ENCODE measurements at regions not wholly inside any gene's neighbourhood (a gene's known extent, or its start where the extent isn't known, plus 50 kb on each side); places are given as distances from the start of the nearest gene placed in this dataset.

DNA sequence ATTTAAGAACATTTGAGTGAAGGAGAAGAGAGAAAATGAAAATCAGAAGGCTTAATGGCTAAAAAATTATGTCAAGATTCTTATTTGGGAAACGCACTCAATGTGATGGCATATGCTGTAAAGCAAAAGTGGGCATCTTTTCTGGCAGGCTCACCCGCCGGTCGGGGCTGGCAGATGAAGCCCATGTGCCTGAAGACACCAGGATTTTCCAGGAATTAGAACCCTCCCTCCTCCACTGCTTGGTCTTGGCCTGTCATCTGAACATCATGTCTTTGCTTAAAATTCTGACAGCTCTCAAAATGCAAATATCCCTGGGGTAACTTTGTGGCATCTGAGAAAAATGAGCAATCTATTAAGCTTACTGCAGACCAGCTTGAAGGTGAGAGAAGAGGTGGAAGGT, 337.9 kb downstream of the IRX1 start:
- no peaks in the 10 kb centered on the region for H3K27me3 ChIP-seq
- TF ChIP-seq EP300 (IDR thresholded peaks at IDR 0.05) (no peak), POLR2AphosphoS5 (IDR thresholded peaks at IDR 0.05) (no peak), POLR2A (IDR thresholded peaks at IDR 0.05) (no peak)
- TF ChIP-seq, protein P1, sequence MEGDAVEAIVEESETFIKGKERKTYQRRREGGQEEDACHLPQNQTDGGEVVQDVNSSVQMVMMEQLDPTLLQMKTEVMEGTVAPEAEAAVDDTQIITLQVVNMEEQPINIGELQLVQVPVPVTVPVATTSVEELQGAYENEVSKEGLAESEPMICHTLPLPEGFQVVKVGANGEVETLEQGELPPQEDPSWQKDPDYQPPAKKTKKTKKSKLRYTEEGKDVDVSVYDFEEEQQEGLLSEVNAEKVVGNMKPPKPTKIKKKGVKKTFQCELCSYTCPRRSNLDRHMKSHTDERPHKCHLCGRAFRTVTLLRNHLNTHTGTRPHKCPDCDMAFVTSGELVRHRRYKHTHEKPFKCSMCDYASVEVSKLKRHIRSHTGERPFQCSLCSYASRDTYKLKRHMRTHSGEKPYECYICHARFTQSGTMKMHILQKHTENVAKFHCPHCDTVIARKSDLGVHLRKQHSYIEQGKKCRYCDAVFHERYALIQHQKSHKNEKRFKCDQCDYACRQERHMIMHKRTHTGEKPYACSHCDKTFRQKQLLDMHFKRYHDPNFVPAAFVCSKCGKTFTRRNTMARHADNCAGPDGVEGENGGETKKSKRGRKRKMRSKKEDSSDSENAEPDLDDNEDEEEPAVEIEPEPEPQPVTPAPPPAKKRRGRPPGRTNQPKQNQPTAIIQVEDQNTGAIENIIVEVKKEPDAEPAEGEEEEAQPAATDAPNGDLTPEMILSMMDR (IDR thresholded peaks at IDR 0.05): no peak
- H3K27ac ChIP-seq: no peak overlapping the region
- 89% methylated on average over 4 of the region's 4 CpGs; no CpG with 5 or more reads in 1 of the 2 donors for WGBS, 2 donors (ENCODE audit: low coverage in 1 of 2)
- no peak for ATAC-seq
- H3K36me3 ChIP-seq: no peaks in the 10 kb centered on the region
- H3K4me3 ChIP-seq: no peak overlapping the region
- no peaks in the 10 kb centered on the region for H3K4me1 ChIP-seq
- H3K9me3 ChIP-seq: peaks cover 0 to 6% (median 0%) of the 10 kb centered on the region in 3 donors

DNA sequence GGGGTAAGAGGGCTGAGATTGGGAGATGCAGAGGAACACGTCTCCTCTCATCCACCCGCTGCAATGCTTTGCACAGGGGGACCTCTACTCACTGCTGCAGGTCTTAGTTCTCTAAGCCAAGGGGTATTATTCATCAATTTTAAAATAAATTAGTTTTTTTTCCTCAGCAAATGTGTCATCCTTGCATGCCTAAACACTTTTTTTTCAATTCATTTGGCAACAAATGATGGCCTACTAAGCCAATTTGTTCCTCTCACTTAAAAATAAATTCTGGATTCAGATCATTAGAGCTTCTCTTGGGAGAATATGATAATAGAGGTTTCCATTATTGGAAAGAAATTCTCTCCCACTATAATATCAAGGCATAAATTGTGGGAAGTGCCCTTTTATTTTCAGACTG, 338.3 kb downstream of the IRX1 start:
- Histone ChIP-seq H3K4me3 (no peak overlapping the region), H3K9me3 (peaks cover 0 to 8% (median 0%) of the 10 kb centered on the region in 3 donors), H3K36me3 (no peaks in the 10 kb centered on the region), H3K27ac (no peak overlapping the region), H3K27me3 (no peaks in the 10 kb centered on the region), H3K4me1 (no peaks in the 10 kb centered on the region)
- ATAC-seq: no peak
- TF ChIP-seq POLR2A (IDR thresholded peaks at IDR 0.05) (no peak), EP300 (IDR thresholded peaks at IDR 0.05) (no peak), POLR2AphosphoS5 (IDR thresholded peaks at IDR 0.05) (no peak)
- TF ChIP-seq, protein P1 (IDR thresholded peaks at IDR 0.05): no peak
- WGBS, 2 donors (ENCODE audit: low coverage in 1 of 2): 55 to 75% methylated on average over 2 of the region's 2 CpGs

DNA sequence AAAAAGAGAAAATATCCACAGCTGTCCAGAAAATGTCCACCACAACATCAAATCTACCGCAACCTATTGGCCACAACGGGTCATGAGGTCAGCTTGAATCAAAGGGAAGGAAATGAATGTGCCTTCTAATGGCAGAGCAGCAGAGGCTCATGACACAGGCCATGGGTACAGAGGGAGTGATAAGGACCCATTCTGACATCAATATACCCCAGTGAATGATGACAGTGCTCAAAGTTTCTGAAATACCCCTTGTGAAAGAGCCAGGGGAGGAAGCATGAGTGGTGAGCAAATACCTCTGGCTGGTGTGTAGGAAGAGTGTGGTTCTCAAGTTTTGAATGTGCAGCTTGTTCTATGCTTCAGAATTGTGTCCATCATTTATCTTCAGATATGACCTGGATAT, 348.2 kb downstream of the IRX1 start:
- 60 to 84% methylated on average over 2 of the region's 2 CpGs for WGBS, 2 donors (ENCODE audit: low coverage in 1 of 2)
- Histone ChIP-seq H3K27me3 (no peaks in the 10 kb centered on the region), H3K4me1 (no peaks in the 10 kb centered on the region), H3K27ac (no peak overlapping the region), H3K4me3 (no peak overlapping the region), H3K36me3 (no peaks in the 10 kb centered on the region), H3K9me3 (peaks cover 0 to 10% (median 0%) of the 10 kb centered on the region in 3 donors)
- no peak for ATAC-seq
- TF ChIP-seq, protein P1 (IDR thresholded peaks at IDR 0.05): no peak
- no peak for TF ChIP-seq POLR2A (IDR thresholded peaks at IDR 0.05)
- TF ChIP-seq POLR2AphosphoS5 (IDR thresholded peaks at IDR 0.05): no peak
- no peak for TF ChIP-seq EP300 (IDR thresholded peaks at IDR 0.05)

DNA sequence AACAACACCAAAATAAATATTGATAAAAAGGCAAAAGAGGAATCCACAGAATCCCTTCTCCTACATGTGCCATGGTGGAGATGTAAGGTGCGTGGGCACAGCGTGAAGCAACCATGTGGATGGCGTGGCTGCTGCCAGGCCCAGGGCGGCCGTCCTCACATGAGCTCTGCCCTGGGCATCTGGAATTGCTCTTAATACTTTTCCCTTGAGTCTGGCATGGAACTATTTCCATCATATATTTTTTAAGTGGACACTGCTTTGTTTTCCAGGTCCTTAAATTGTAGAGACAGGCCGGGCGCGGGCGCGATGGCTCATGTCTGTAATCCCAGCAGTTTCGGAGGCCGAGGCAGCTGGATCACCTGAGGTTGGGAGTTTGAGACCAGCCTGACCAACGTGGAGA, 349.3 kb downstream of the IRX1 start:
- TF ChIP-seq POLR2AphosphoS5 (IDR thresholded peaks at IDR 0.05): no peak
- TF ChIP-seq EP300 (IDR thresholded peaks at IDR 0.05): no peak
- TF ChIP-seq, protein P1 (IDR thresholded peaks at IDR 0.05): no peak
- no peak for TF ChIP-seq POLR2A (IDR thresholded peaks at IDR 0.05)
- no peak overlapping the region for H3K27ac ChIP-seq
- no peaks in the 10 kb centered on the region for H3K36me3 ChIP-seq
- peaks cover 0 to 4% (median 0%) of the 10 kb centered on the region in 3 donors for H3K9me3 ChIP-seq
- 84 to 93% methylated on average over 4 to 13 of the region's 13 CpGs for WGBS, 2 donors (ENCODE audit: low coverage in 1 of 2)
- H3K4me1 ChIP-seq: no peaks in the 10 kb centered on the region
- no peak overlapping the region for H3K4me3 ChIP-seq
- no peaks in the 10 kb centered on the region for H3K27me3 ChIP-seq
- ATAC-seq: no peak

DNA sequence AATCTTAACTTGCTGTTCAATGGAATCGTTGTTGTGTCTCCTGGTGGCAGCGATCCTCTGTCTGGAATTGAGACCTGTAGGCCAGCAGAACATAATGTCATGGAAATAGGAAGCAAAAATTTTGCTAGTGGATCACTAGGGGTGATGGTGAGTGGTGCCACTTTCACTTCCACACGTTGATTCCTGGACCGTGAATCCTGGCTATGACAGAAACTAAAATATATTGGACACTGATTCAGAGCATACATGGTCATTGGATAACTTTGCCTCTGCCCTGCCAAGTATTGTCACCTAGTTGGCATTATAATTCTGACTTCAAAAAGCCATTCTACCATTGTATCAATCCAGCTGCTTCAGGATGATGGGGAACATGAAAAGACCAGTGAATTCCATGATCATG, 353.2 kb downstream of the IRX1 start:
- Histone ChIP-seq H3K27ac (no peak overlapping the region), H3K27me3 (no peaks in the 10 kb centered on the region), H3K4me1 (no peaks in the 10 kb centered on the region), H3K36me3 (no peaks in the 10 kb centered on the region), H3K4me3 (no peak overlapping the region), H3K9me3 (peaks cover 0 to 9% (median 0%) of the 10 kb centered on the region in 3 donors)
- TF ChIP-seq, protein P1 (IDR thresholded peaks at IDR 0.05): no peak
- TF ChIP-seq POLR2A (IDR thresholded peaks at IDR 0.05) (no peak), EP300 (IDR thresholded peaks at IDR 0.05) (no peak), POLR2AphosphoS5 (IDR thresholded peaks at IDR 0.05) (no peak)
- WGBS, 2 donors (ENCODE audit: low coverage in 1 of 2): 81 to 86% methylated on average over 4 of the region's 4 CpGs
- ATAC-seq: no peak
